Forelimb muscle (tissue), 1 donor: ENCODE measurements at regions not wholly inside any gene's neighbourhood (a gene's known extent, or its start where the extent isn't known, plus 50 kb on each side); places are given as distances from the start of the nearest gene placed in this dataset.
"Not testable (repeated sequence)": the region's sequence is repeated elsewhere in the genome, so short reads cannot be mapped to it uniquely, and the experiment has no call there.

Experiments used
- DNase-seq: peaks from one replicate; pipeline ENCODE4 v3.0.0-alpha.2; 2013; ENCODE audit warnings: low read depth

GRCh38 chr5:97234380-97234779 is 51.3 kb upstream of the RIOK2 start:
- DNase-seq, result not testable (repeated sequence)

- peak; percentile 44 for DNase-seq
These were observed 59.3 kb upstream of the RIOK2 start for GRCh38 chr5:97242341-97242740.

- DNase-seq, result peak; percentile 85
These were observed 60.3 kb upstream of the RIOK2 start for GRCh38 chr5:97243353-97243752.

GRCh38 chr5:97245386-97245785 is 62.3 kb upstream of the RIOK2 start:
- no peak for DNase-seq

- no peak for DNase-seq
These were observed 67.1 kb upstream of the RIOK2 start for GRCh38 chr5:97250113-97250512.

GRCh38 chr5:97266076-97266475 is 83.0 kb upstream of the RIOK2 start:
- no peak for DNase-seq

- DNase-seq, result peak; percentile 79
These were observed 83.5 kb upstream of the RIOK2 start for GRCh38 chr5:97266576-97266975.

GRCh38 chr5:97267767-97268166 is 84.7 kb upstream of the RIOK2 start:
- DNase-seq, result no peak

GRCh38 chr5:97276474-97277120 is 93.5 kb upstream of the RIOK2 start:
- DNase-seq, result no peak

GRCh38 chr5:97281257-97281656 is 98.2 kb upstream of the RIOK2 start:
- DNase-seq, result no peak

- no peak for DNase-seq
These were observed 114.1 kb upstream of the RIOK2 start for GRCh38 chr5:97297063-97297703.

- DNase-seq, result no peak
These were observed 114.7 kb upstream of the RIOK2 start for GRCh38 chr5:97297704-97298091.

- DNase-seq, result not testable (repeated sequence)
These were observed 118.1 kb upstream of the RIOK2 start for GRCh38 chr5:97301181-97301580.

GRCh38 chr5:97338729-97339128 is 155.7 kb upstream of the RIOK2 start:
- no peak for DNase-seq

GRCh38 chr5:97355775-97356174 is 172.7 kb upstream of the RIOK2 start:
- DNase-seq, result no peak

GRCh38 chr5:97363577-97363976 is 180.5 kb upstream of the RIOK2 start:
- no peak for DNase-seq

- DNase-seq, result peak; percentile 11
These were observed 181.7 kb upstream of the RIOK2 start for GRCh38 chr5:97364731-97365130.

GRCh38 chr5:97365163-97365845 is 182.3 kb upstream of the RIOK2 start:
- DNase-seq, result no peak

GRCh38 chr5:97365918-97366317 is 182.9 kb upstream of the RIOK2 start:
- no peak for DNase-seq

- DNase-seq, result no peak
These were observed 192.9 kb upstream of the RIOK2 start for GRCh38 chr5:97375959-97376358.

GRCh38 chr5:97377582-97377981 is 194.5 kb upstream of the RIOK2 start:
- no peak for DNase-seq

- DNase-seq, result no peak
These were observed 200.9 kb upstream of the RIOK2 start for GRCh38 chr5:97383996-97384395.

GRCh38 chr5:97388794-97389193 is 205.7 kb upstream of the RIOK2 start:
- DNase-seq, result no peak
